ENCODE measurements at regions not wholly inside any gene's neighbourhood (a gene's known extent, or its start where the extent isn't known, plus 50 kb on each side); places are given as distances from the start of the nearest gene placed in this dataset.

DNA sequence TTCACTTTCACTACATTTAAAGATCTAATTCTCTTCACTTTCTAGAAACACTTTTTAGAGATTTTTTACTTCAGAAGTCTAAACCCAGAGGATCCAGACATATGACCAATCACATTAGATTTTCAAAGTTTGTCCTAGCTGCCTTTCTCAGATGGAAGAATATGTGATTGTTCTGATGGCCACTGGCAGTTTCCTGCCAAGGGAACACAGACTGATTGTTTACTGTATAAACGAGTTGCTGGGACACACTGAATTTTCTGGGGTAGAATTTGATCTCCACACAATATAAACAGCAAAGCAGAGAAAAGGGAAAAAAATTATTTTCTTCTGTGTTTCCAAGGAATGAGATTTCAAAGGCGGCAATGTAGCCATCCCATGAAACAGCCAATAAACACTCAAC, 480.0 kb downstream of the TOX3 start:
- H3K4me1 ChIP-seq (ENCODE audit: insufficient read depth, low read length, poor library complexity, severe bottlenecking): no peaks in the 10 kb centered on the region
- TF ChIP-seq EZH2phosphoT487 (IDR thresholded peaks at IDR 0.05; ENCODE audit: borderline replicate concordance): no peak
- TF ChIP-seq, protein P1, sequence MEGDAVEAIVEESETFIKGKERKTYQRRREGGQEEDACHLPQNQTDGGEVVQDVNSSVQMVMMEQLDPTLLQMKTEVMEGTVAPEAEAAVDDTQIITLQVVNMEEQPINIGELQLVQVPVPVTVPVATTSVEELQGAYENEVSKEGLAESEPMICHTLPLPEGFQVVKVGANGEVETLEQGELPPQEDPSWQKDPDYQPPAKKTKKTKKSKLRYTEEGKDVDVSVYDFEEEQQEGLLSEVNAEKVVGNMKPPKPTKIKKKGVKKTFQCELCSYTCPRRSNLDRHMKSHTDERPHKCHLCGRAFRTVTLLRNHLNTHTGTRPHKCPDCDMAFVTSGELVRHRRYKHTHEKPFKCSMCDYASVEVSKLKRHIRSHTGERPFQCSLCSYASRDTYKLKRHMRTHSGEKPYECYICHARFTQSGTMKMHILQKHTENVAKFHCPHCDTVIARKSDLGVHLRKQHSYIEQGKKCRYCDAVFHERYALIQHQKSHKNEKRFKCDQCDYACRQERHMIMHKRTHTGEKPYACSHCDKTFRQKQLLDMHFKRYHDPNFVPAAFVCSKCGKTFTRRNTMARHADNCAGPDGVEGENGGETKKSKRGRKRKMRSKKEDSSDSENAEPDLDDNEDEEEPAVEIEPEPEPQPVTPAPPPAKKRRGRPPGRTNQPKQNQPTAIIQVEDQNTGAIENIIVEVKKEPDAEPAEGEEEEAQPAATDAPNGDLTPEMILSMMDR (conservative IDR thresholded peaks at IDR 0.05; ENCODE audit: low read length): no peak
- no peaks in the 10 kb centered on the region for H3K9me2 ChIP-seq (replicated peaks; ENCODE audit: low read depth, low read length)
- no peaks in the 10 kb centered on the region for H3K79me2 ChIP-seq (ENCODE audit: insufficient read depth, low read length)
- H3F3A ChIP-seq (ENCODE audit: low read depth): no peaks in the 10 kb centered on the region
- no peaks in the 10 kb centered on the region for H3K27me3 ChIP-seq (ENCODE audit: insufficient read depth, low read length, poor library complexity, severe bottlenecking)
- H4K20me1 ChIP-seq (ENCODE audit: insufficient read depth, low read length, poor library complexity, severe bottlenecking): no peaks in the 10 kb centered on the region
- H3K9ac ChIP-seq (ENCODE audit: low read depth, low read length, poor library complexity, severe bottlenecking): no peak overlapping the region
- H3K9me3 ChIP-seq (ENCODE audit: insufficient read depth, low read depth, low read length): no peaks in the 10 kb centered on the region
- no peaks in the 10 kb centered on the region for H3K36me3 ChIP-seq (ENCODE audit: insufficient read depth, low read length)
- no peak overlapping the region for H3K4me3 ChIP-seq (ENCODE audit: low read length, poor library complexity, severe bottlenecking)
- no peak overlapping the region for H2AFZ ChIP-seq (ENCODE audit: low read length)
- no peak overlapping the region for H3K4me2 ChIP-seq (ENCODE audit: low read depth, low read length, poor library complexity, severe bottlenecking)

DNA sequence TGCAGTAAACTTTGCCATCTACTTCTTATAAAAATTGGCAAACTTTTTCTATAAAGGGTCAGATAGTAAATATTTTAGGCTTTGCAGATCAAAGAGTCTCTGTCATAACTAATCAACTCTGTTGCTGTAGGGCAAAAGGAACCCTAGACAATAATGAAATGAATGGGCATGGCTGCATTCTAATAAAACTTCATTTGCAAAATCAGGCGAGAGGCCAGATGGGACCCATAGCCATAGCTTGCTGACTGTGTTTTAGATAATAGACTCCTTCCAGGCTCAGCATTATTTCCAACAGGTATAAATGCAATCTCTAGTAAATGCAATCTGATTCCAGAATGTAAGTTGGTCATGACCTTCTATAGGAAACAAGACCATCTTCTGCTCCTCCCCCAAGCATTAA, 490.7 kb downstream of the TOX3 start:
- Histone ChIP-seq H3K4me1 (ENCODE audit: insufficient read depth, low read length, poor library complexity, severe bottlenecking) (no peaks in the 10 kb centered on the region), H2AFZ (ENCODE audit: low read length) (no peak overlapping the region), H3K27me3 (ENCODE audit: insufficient read depth, low read length, poor library complexity, severe bottlenecking) (no peaks in the 10 kb centered on the region), H3K9ac (ENCODE audit: low read depth, low read length, poor library complexity, severe bottlenecking) (no peak overlapping the region), H3K9me3 (ENCODE audit: insufficient read depth, low read depth, low read length) (no peaks in the 10 kb centered on the region), H3K4me3 (ENCODE audit: low read length, poor library complexity, severe bottlenecking) (no peak overlapping the region), H3K79me2 (ENCODE audit: insufficient read depth, low read length) (no peaks in the 10 kb centered on the region), H3K36me3 (ENCODE audit: insufficient read depth, low read length) (no peaks in the 10 kb centered on the region), H4K20me1 (ENCODE audit: insufficient read depth, low read length, poor library complexity, severe bottlenecking) (no peaks in the 10 kb centered on the region), H3K9me2 (replicated peaks; ENCODE audit: low read depth, low read length) (no peaks in the 10 kb centered on the region), H3K4me2 (ENCODE audit: low read depth, low read length, poor library complexity, severe bottlenecking) (no peak overlapping the region), H3F3A (ENCODE audit: low read depth) (no peaks in the 10 kb centered on the region)
- no peak for TF ChIP-seq EZH2phosphoT487 (IDR thresholded peaks at IDR 0.05; ENCODE audit: borderline replicate concordance)
- TF ChIP-seq, protein P1 (conservative IDR thresholded peaks at IDR 0.05; ENCODE audit: low read length): no peak

DNA sequence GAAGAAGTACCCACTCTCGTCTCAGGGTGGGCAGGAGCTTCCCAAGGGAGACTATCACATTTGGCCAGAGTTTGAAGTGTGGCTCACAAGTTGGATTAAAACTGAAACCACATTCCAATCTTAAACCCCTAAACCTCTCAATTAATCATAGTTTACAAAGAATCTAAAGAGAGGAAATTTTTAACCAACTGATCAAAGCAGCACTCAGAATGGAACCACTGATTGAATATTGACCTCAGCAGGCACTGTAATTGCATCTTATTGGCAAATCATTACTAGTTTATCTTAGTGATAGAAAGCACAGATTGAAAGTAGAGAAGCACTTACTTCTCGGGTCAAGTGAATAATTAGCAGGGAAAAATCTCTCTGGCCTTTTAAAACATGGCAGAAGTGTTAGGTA, 491.6 kb downstream of the TOX3 start:
- TF ChIP-seq, protein P1 (conservative IDR thresholded peaks at IDR 0.05; ENCODE audit: low read length): no peak
- TF ChIP-seq EZH2phosphoT487 (IDR thresholded peaks at IDR 0.05; ENCODE audit: borderline replicate concordance): no peak
- Histone ChIP-seq H3K79me2 (ENCODE audit: insufficient read depth, low read length) (no peaks in the 10 kb centered on the region), H3K9me3 (ENCODE audit: insufficient read depth, low read depth, low read length) (0 out of 2 replicates have a peak, but pooled peaks cover 3% of the 10 kb centered on the region), H3K4me3 (ENCODE audit: low read length, poor library complexity, severe bottlenecking) (no peak overlapping the region), H3K27me3 (ENCODE audit: insufficient read depth, low read length, poor library complexity, severe bottlenecking) (no peaks in the 10 kb centered on the region), H3F3A (ENCODE audit: low read depth) (no peaks in the 10 kb centered on the region), H3K4me2 (ENCODE audit: low read depth, low read length, poor library complexity, severe bottlenecking) (no peak overlapping the region), H3K36me3 (ENCODE audit: insufficient read depth, low read length) (no peaks in the 10 kb centered on the region), H3K9me2 (replicated peaks; ENCODE audit: low read depth, low read length) (no peaks in the 10 kb centered on the region), H3K4me1 (ENCODE audit: insufficient read depth, low read length, poor library complexity, severe bottlenecking) (no peaks in the 10 kb centered on the region), H3K9ac (ENCODE audit: low read depth, low read length, poor library complexity, severe bottlenecking) (no peak overlapping the region), H2AFZ (ENCODE audit: low read length) (no peak overlapping the region), H4K20me1 (ENCODE audit: insufficient read depth, low read length, poor library complexity, severe bottlenecking) (no peaks in the 10 kb centered on the region)
